HFFc6 (cell line): ENCODE measurements at regions not wholly inside any gene's neighbourhood (a gene's known extent, or its start where the extent isn't known, plus 50 kb on each side); places are given as distances from the start of the nearest gene placed in this dataset.
A peak's percentile ranks its signal among the peaks of the same experiment; 100 is the strongest.

Experiments used
- DNase-seq: peaks from one replicate; pipeline ENCODE4 v3.0.0-alpha.2; 2018
- H3K27ac Mint-ChIP-seq: 2 replicates; pipeline ENCODE4 v1.8.0; 2020; ENCODE audit warnings: mild to moderate bottlenecking, mixed read lengths
- H3K27me3 Mint-ChIP-seq: 2 replicates; pipeline ENCODE4 v1.8.0; 2021; ENCODE audit warnings: mild to moderate bottlenecking, moderate library complexity, mixed read lengths; ENCODE audit not compliant: insufficient read depth
- H3K36me3 Mint-ChIP-seq: 2 replicates; pipeline ENCODE4 v1.8.0; 2021; ENCODE audit warnings: low read depth, mixed read lengths
- H3K4me1 Mint-ChIP-seq: 2 replicates; pipeline ENCODE4 v1.8.0; 2020; ENCODE audit warnings: low read depth, mixed read lengths
- H3K4me3 Mint-ChIP-seq: 2 replicates; pipeline ENCODE4 v1.8.0; 2020; ENCODE audit warnings: mild to moderate bottlenecking, moderate library complexity, mixed read lengths
- H3K9me3 Mint-ChIP-seq: 2 replicates; pipeline ENCODE4 v1.8.0; 2020; ENCODE audit warnings: mild to moderate bottlenecking, mixed read lengths
- CTCF ChIP-seq: fragments of 200-600 bp; sonication (generic); IDR thresholded peaks from 2 replicates; pipeline ENCODE4 v1.5.0; 2021; ENCODE audit warnings: antibody characterized with exemption, mild to moderate bottlenecking

- peaks cover 26% of the 10 kb centered on the region for H3K4me1 Mint-ChIP-seq
- DNase-seq, result no peak
- H3K27me3 Mint-ChIP-seq, result peaks cover 5% of the 10 kb centered on the region
- no peaks in the 10 kb centered on the region for H3K36me3 Mint-ChIP-seq
- TF ChIP-seq CTCF, result no peak
- no peak overlapping the region for H3K4me3 Mint-ChIP-seq
- no peak overlapping the region; the same call in 1 of the 2 replicates for H3K27ac Mint-ChIP-seq
- H3K9me3 Mint-ChIP-seq, result no peaks in the 10 kb centered on the region
Observed at GRCh38 chr7:27032839-27033238, 63.0 kb downstream of the HOXA1 start.

GRCh38 chr7:27031289-27032172, 64.3 kb downstream of the HOXA1 start:
- Mint-ChIP-seq H3K4me3 (peak overlapping the region; percentile 80), H3K4me1 (peaks cover 26% of the 10 kb centered on the region), H3K36me3 (no peaks in the 10 kb centered on the region), H3K27ac (peak overlapping the region; percentile 83), H3K27me3 (peaks cover 6% of the 10 kb centered on the region), H3K9me3 (no peaks in the 10 kb centered on the region)
- peak; percentile 70 for DNase-seq
- TF ChIP-seq CTCF, result no peak

GRCh38 chr7:27030393-27031050, 65.3 kb downstream of the HOXA1 start:
- H3K27ac Mint-ChIP-seq, result peak overlapping the region; percentile 21; the same call in 1 of the 2 replicates
- H3K4me1 Mint-ChIP-seq, result peaks cover 26% of the 10 kb centered on the region

GRCh38 chr7:27025270-27025669, 70.5 kb downstream of the HOXA1 start:
- H3K36me3 Mint-ChIP-seq, result no peaks in the 10 kb centered on the region; the same call in none of the 2 replicates
- TF ChIP-seq CTCF, result no peak
- no peak for DNase-seq
- no peak overlapping the region for H3K27ac Mint-ChIP-seq
- peaks cover 31% of the 10 kb centered on the region for H3K27me3 Mint-ChIP-seq
- H3K9me3 Mint-ChIP-seq, result no peaks in the 10 kb centered on the region
- no peaks in the 10 kb centered on the region for H3K4me1 Mint-ChIP-seq
- no peak overlapping the region for H3K4me3 Mint-ChIP-seq

More at GRCh38 chr7:27030393-27031050, 65.3 kb downstream of the HOXA1 start:
- Mint-ChIP-seq H3K36me3 (no peaks in the 10 kb centered on the region), H3K9me3 (no peaks in the 10 kb centered on the region), H3K4me3 (peak overlapping the region; percentile 34; the same call in 1 of the 2 replicates), H3K27me3 (peaks cover 11% of the 10 kb centered on the region; the same call in 1 of the 2 replicates)
- no peak for TF ChIP-seq CTCF
- no peak for DNase-seq

- no peak for TF ChIP-seq CTCF
- Mint-ChIP-seq H3K9me3 (peaks cover 5% of the 10 kb centered on the region; the same call in 1 of the 2 replicates), H3K4me1 (no peaks in the 10 kb centered on the region), H3K27ac (no peak overlapping the region), H3K36me3 (no peaks in the 10 kb centered on the region), H3K27me3 (peaks cover 4% of the 10 kb centered on the region), H3K4me3 (no peak overlapping the region)
- DNase-seq, result no peak
Observed at GRCh38 chr7:27010068-27010467, 85.7 kb downstream of the HOXA1 start.
